ENCODE measurements at regions not wholly inside any gene's neighbourhood (a gene's known extent, or its start where the extent isn't known, plus 50 kb on each side); places are given as distances from the start of the nearest gene placed in this dataset.
"Not testable (repeated sequence)": the region's sequence is repeated elsewhere in the genome, so short reads cannot be mapped to it uniquely, and the experiment has no call there.

DNA sequence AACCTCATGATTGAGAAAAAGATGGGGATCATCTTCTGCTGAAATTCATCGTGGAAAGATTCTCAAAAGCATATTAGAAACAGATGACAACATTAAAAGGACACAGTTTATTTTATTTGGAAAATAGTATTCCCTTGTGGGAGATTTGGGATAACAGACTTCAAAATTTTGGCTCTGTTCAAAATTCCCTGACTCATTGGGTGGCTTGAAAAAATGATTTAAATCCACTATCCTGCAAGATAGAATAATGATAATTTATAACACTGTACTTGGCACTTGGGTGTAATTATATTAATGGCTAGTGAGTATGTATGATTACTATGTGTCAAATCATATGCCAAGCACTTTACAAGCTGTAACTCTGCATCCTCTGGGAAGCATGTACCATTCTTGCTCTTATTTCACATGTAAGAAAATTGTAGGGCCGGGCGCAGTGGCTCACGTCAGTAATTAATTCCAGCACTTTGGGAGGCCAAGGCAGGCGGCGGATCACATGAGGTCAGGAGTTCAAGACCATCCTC, 128.8 kb downstream of the LMNTD1 start:
- DNase-seq: no peak

DNA sequence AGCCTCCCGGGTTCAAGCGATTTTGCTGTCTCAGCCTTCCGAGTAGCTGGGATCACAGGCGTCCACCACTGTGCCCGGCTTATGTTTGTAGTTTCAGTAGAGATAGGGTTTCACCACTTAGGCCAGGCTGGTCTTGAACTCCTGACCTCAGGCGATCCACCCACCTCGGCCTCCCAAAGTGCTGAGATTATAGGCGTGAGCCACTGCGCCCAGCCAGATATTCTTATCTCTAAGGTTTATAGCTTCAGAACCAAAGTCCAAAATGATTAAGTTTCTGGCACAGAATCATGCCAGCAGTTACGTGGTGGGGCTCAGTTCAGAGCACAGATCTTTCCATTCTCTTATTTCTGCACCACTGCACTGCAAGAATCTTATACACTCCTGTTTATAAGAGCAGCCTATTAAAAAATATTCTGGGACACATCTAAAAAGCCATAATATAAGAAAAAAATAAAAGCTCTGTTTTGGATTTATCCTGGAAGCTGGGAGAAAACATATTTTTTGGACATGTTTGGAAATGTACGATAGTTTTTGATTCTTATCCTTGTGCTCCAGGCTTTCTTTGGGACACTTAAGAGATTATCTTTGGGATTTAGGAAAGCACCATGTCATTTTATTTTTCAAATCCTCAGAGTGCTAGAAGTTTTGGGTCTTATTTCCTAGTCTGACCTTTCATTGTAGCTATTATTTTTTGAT, 129.6 kb downstream of the LMNTD1 start:
- DNase-seq: no peak

DNA sequence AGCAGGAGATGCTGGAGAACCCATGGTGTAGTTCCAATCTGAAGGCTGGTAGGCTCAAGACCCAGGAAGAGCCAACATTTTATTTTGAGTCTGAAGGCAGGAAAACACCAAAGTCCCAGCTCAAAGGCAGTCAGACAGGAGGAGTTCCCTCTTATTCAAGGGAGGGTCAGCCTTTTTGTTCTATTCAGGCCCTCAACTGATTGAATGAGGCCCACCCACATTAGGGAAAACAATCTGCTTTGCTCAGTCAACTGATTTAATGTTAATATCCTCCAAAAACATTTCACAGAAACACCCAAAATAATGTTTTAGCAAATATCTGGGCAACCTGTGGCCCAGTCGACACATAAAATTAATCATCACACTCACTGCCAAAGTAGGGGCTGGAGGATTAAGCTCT, 130.8 kb downstream of the LMNTD1 start:
- no peak for DNase-seq

DNA sequence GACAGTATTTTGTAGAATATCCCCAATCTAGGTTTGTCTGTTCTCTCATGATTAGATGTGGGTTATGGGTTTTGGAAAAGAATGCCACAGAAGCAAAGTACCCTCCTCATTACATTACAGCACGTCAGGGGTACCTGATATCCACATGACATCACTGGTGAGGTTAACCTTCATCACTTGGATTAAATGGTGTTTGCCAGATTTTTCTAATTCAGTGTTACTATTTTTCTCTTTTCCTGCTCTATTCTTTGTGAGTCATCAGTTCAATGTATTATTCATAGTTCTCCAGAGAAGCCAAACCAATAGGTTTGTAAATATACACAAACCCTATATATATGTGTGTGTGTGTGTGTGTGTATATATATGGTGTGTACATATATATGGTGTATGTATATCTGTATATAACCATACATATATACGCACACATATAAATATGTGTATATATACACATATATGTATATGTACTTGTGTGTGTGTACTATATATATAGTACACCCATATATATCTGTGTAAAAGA, 131.4 kb downstream of the LMNTD1 start:
- DNase-seq: no peak

DNA sequence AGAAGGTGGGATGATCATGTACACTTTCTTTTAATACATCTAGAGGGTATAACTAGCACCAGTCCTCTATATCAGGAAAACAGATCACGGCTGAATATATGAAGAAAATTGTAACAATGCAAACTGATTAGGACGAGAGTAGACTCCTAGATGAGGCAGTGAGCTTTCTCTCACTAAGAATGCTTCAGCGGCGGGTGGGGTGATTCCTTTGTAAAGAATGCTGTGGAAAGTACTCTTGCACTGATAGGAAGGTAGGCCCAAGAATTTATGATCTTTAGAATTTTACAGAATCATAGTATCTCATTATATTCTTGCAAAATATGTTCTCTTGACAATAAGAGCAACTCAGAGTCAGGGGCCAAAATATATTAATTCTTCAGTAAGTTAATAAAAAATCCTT, 133.0 kb downstream of the LMNTD1 start:
- DNase-seq: no peak

DNA sequence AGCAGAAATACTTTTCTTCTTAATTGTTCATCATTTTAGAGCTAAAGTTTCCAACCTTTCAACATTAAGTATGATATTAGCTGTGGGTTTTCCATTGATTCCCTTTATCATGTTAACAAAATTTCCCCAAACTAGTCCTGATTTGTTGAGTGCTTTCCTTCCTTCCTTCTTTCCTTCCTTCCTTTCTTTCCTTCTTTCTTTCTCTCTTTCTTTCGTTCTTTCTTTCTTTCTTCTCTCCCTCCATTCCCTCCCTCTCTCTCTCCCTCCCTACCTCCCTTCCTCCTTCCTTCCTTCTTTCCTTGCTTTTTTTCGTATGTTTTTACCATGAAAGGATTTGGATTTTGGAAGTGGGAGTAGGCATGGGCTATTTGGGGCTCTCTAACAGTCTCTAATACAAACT, 133.5 kb downstream of the LMNTD1 start:
- DNase-seq: no peak

DNA sequence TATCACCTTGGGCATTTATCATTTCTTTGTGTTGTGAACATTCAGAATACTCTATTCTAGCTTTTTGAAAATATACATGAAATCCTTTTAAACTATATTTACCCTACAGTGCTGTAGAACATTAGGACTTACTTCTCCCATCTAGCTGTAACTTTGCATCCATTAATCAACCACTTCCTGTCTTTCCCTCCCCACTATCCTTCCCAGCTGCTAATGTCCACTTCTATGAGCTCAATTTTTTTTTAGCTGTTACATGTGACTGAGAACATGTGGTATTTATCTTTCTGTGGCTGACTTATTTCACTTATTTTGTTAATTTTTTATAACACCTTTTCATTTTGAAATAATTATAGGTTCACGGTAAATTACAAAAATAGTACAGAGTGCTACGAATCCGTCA, 136.0 kb downstream of the LMNTD1 start:
- no peak for DNase-seq

DNA sequence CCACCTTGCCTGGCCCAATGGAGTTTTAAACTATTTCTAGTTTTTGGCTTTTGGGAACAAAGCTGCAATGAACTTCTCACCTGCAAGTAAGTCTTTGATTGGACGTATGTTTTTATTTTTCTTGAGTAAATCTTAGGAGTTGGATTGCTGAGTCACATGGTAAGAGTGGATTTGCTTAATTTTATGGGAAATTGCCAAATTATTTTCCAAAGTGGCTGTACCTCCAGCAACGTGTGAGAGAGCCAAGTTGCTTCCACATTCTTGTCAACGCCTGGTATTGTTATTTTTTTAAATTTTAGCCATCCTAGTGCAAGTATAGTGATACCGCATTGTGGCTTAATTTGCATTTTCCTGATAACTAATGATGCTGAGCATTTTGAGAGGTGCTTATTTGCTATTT, 136.6 kb downstream of the LMNTD1 start:
- DNase-seq: no peak

DNA sequence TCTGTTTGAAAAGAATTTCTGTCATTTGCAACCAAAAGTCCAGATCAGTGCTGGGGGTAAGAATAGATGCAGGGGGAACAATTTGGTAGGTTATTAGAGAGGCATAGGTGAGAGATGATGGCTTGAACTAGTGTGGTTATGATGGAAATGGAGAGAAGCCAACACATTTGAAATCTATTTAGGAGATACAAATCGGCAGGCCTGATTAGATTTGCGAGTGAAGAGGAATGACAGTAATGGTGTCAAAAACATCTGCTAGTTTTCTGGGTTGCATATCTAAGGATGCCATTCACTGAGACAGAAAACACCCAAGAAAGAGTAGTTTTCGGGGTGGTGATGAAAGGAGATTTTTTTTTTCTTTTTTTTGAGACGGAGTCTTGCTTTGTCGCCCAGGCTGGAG, 138.1 kb downstream of the LMNTD1 start:
- no peak for DNase-seq

DNA sequence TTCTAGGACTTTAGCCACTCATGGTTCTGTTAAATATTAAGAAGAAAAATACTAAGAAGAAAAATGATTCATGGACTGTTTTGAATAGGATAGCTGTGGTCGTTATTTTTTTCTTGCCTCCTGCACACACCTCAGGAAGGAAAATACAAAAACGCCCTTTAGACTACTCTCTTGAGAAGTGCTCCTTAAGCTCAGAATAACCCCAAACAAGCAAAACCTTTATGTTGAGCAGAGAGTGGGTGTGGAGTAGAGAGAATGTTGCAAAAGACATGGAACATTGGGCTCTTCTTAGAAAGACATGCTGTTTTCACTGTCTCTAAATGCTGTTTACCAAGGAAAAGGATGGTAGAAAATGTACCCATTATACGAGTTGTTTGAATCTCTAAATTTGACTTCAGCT, 140.3 kb downstream of the LMNTD1 start:
- DNase-seq: no peak

DNA sequence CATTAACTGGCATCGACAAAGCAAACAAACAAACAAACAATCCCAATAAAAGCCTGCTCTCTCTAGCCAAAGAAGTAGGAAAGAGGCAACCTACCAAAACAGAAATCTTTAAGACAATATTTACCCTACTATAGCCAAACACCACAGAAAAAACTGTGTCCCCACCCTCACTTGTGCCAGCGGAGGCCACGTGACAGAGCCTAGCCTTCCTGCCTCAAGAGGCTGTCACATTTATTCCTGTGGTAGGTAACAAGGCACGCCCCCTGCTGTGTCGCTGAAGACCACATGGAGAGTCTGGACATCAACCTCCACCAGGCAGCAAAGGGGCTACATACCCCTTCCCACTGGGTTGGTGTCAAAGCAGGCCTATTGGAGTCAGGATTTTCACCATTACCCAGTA, 148.1 kb downstream of the LMNTD1 start:
- no peak for DNase-seq

DNA sequence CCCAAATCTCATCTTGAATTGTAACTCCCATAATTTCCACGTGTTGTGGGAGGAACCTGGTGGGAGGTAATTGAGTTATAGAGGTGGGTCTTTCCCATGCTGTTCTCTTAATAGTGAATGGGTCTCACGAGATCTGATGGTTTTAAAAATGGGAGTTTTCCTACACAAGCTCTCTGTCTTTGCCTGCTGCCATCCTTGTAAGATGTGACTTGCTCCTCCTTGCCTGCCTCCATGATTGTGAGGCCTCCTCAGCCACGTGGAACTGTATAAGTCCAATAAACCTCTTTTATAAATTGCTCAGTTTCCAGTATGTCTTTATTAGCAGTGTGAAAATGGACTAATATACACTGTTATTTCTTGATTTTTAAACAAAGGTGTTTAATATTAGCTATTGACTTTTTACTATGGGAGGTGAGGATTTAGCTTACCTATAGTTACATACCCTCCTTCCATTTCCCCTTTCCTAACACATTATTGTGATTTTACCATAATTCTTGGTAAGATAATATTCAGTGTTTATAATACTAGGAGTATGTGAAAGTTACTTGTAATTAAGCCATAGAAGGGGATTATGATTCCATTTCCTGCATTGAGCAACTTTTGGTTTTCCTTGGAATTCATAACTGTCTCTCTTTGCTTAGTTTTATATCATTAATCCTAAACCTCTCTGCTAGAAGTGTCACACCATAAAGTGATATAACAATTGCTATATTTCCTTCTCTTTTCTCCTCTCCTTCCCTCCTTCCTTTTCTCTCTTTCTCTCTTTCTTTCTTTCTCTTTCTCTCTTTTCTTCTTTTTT, 151.0 kb upstream of the KRAS start:
- no peak for DNase-seq

DNA sequence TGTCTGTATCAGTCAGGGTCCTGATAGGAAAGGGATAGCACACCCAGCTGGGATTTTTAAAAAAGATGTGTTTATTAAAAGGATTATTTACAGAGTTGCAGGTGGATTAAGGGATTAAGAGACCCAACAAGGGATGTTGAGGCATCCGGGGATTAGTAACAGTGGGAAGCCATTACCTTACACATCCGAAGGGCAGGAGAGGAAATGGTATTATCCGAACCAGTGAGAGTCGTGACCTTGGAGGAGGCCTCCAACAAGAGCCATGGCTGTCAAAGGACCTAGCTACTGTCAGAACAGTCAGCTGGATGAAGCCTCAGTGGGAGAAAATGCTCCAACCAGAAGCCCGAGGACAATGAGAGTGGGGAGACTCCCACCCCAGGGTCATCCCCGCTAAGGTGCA, 146.3 kb upstream of the KRAS start:
- DNase-seq: no peak

DNA sequence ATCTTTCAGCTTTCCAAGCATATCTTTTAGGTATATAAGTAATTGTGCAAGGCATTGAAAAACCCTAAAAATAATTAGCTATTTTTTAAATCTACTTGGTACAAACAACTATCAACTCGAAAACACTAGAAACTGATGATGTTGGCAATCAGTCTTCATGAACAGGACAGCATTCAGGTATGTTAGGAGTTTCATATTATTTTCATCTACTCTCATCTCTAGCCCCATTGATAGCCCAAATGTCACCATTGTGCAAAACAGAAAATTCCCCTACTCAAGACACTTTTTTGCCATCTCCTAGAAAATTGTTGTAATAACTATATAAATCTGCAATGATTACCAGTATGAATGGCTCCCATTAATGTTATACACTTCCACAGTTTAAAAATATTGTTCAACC, 144.5 kb upstream of the KRAS start:
- no peak for DNase-seq

DNA sequence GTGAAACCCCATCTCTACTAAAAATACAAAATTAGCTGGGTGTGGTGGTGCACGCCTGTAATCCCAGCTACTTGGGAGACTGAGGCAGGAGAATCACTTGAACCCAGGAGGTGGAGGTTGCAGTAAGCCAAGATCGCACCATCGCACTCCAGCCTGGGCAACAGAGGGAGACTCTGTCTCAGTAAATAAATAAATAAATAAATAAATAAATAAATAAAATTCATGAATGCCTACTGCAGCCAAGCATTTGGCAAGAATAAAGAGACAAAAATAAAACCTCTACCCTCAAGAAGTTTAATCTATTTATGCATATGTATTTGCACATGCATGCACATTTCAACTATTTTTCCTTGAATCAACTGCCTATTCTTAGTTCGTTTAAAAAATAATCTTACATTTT, 144.0 kb upstream of the KRAS start:
- DNase-seq: not testable (repeated sequence)

DNA sequence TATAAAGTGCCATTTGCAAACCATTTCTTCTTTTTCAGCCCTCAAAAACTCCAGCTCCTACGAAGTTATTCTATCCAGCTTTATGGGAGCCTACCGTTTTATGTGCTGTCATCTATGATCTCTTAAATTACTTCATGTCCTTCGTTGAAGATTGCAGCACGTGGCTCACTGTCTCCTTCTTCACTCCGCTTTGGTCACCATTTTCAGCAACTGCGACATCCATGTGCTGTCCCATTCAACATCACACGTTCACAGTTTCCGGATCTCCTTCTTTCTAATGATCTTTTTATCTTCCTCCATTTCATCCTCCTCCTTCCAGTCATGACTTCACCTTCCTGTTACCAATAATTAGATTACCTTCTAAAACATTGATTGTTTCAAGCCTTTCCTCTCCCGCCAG, 143.3 kb upstream of the KRAS start:
- DNase-seq: no peak

DNA sequence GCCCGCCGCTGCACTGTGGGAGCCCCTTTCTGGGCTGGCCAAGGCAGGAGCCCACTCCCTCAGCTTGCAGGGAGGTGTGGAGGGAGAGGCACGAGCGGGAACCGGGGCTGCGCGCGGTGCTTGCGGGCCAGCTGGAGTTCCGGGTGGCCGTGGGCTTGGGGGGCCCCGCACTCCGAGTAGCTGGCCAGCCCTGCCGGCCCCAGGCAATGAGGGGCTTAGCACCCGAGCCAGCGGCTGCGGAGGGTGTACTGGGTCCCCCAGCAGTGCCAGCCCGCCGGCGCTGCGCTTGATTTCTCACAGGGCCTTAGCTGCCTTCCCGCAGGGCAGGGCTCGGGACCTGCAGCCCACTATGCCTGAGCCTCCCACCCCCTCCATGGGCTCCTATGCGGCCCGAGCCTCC, 140.6 kb upstream of the KRAS start:
- not testable (repeated sequence) for DNase-seq

DNA sequence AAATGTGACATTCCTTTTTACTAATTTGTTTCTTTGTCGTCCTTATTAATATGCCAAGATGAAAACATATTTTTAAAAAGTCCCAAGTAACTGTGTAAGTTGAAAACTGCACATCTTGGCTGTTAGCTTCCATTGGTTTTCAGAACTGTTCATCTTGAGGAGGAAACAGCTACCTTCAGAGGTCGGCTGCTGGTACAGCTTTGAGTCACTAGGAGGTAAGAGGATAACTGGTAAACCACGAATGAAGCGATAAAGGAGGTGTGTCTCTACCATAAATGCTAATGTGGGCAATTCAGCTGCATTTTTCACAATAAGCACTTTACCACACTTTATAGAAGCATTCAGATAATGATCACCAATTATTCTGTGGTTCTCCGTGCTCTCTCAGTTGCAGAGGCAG, 137.5 kb upstream of the KRAS start:
- DNase-seq: no peak

DNA sequence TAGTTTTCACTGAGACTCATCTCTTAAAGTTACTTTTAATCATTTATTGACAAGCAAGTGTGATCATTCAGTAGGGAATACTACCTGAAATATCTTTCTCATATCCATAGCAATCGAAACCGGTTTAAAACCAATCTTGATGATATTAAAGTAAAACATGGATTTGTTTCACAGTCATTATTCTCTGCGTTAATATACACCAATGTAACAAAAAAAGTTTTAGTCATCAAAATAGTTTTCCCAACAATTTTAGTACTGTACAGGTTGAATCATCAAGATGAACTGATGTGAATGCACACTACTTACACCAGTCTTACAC, 137.0 kb upstream of the KRAS start:
- DNase-seq: no peak

DNA sequence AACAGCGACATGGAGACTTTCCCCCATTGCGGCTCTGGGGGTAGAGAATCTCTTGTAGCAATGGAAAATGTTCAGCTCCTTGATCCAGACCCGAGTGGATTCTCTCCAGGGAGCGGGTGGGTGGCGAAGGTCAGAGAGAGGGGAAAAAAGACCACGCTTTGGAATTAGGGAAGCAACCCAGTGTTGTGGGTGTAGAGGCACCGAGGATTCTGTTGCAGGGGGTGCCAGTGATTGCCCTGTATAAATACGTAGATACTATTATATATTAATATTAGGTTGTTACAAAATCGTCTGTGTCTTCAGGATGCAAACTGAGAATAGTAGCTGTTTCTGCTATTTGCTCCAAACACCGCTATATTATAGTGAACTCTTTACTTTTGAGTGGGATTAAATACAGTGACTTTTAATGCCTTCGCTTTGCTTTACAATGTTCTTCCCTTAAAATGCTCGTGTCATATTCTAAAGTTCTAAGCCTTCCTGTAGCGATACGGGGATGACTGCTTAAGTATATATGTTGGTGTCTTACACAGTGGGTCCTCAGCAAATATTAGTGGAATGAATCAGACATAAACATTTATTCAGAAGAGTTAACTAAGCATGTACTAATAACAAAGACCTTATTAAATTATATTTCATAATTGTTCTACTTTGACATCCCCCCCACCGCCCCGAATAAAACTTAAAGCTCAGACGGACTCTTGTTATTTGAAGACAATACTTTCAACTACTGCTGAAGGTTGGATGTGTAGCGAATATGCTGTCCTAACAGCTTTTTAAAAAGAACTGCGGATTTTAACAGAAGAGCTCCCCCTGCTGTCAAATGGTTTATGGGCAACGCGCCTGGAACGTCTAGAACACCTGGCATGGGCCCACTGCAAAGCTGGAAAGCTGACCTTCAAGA, 136.4 kb upstream of the KRAS start:
- DNase-seq: peak; percentile 19 to 56 (median 44)

DNA sequence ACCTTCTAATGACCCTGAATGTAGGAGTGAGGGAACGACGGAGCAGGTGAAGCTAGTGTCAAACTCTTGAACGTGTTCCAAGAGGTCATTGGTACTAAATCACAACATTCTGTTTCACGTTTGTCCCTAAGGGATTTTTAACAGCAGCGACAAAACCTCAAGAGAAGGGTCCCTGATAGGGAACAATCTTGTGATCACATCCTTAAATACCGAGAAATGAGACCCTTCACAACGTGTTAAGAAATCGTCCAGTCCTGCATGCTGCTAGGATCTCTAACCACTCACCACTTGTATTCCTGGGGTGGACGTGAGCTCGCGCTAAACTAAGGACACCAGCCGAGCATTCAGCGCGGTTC, 134.1 kb upstream of the KRAS start:
- no peak for DNase-seq

DNA sequence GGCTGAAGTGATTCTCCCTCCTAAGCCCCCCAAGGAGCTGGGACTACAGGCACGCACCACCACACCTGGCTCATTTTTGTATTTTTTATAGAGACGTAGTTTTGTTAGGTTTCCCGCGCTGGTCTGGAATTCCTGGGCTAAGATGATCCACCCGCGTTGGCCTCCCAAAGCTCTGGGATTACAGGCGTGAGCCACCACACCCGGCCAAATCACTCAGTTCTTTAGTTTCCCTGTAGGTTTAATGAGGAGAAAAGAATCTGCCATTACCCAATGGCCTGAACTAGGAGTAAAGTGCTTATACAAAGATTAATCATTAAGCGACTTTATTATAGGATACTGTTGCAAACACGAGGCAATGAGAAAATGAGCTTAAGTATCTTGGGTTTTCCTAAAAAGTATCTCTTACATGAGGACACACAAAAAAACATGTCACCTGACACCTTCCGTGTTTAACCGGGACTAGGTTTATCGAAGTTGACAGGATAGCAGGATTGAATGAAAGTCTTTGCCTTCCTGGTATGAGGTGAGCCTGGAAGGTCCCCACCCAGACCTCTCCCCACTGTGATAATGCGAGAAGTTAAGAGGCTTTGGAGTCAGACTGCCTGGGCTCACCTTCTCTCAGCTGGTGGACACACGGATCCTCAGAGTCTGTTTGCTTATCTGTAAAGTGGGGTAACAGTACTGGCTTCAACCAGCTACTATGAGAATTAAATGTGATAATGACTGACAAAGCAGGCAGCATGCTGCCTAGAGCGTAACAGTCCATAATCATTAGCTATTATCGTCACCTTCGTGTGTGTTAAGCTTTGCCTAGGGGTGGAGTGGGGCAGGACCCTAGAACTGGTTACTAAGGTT, 133.5 kb upstream of the KRAS start:
- DNase-seq: no peak

Data from activated CD4-positive, CD25-positive, alpha-beta regulatory T cell (primary cell).